Natural killer cell (primary cell): ENCODE measurements at regions not wholly inside any gene's neighbourhood (a gene's known extent, or its start where the extent isn't known, plus 50 kb on each side); places are given as distances from the start of the nearest gene placed in this dataset.

Experiments used
- ATAC-seq, 3 donors: fragments of 150-1000 bp in 2 of 3; fragments of 200-7000 bp in 1 of 3; cut with Tn5 transposase; 1 replicate in 1 of 3; 2 replicates in 2 of 3; pipeline ENCODE4 v1.10.0; 2021; ENCODE audit warnings: mild to moderate bottlenecking in 2 of 3, moderate library complexity in 2 of 3
- DNase-seq, 2 donors: peaks; one replicate each; pipeline versions ENCODE4 v3.0.0 to v3.0.0-alpha.2; 2013 to 2021; ENCODE audit warnings: mixed read lengths in 1 of 2
- H3K27ac ChIP-seq: one replicate; pipeline ENCODE4 v1.5.1; 2013; ENCODE audit warnings: mild to moderate bottlenecking, low read length
- H3K27me3 ChIP-seq: one replicate; pipeline ENCODE4 v1.6.1; 2013; ENCODE audit warnings: low read length; ENCODE audit not compliant: control insufficient read depth, insufficient read depth
- H3K36me3 ChIP-seq: one replicate; pipeline ENCODE4 v1.6.1; 2013; ENCODE audit warnings: low read length; ENCODE audit not compliant: control insufficient read depth, insufficient read depth
- H3K4me1 ChIP-seq: one replicate; pipeline ENCODE4 v1.6.1; 2013; ENCODE audit warnings: low read length; ENCODE audit not compliant: control insufficient read depth, insufficient read depth
- H3K4me3 ChIP-seq: one replicate; pipeline ENCODE4 v1.5.1; 2013; ENCODE audit warnings: low read length
- H3K9me3 ChIP-seq: one replicate; pipeline ENCODE4 v1.6.1; 2013; ENCODE audit warnings: low read length; ENCODE audit not compliant: control insufficient read depth, insufficient read depth
- H3K27ac Mint-ChIP-seq, 2 donors: one replicate each; pipeline ENCODE4 v1.8.0; 2022; ENCODE audit warnings: mild to moderate bottlenecking in 2 of 2, mixed read lengths in 2 of 2, moderate library complexity in 1 of 2
- H3K27me3 Mint-ChIP-seq, 2 donors: one replicate each; pipeline ENCODE4 v1.8.0; 2022; ENCODE audit warnings: low read depth in 2 of 2, mixed read lengths in 2 of 2
- H3K36me3 Mint-ChIP-seq: one replicate; pipeline ENCODE4 v1.8.0; 2022; ENCODE audit warnings: mixed read lengths
- H3K4me1 Mint-ChIP-seq, 2 donors: one replicate each; pipeline ENCODE4 v1.8.0; 2022; ENCODE audit warnings: mixed read lengths in 2 of 2
- H3K4me3 Mint-ChIP-seq: one replicate; pipeline ENCODE4 v1.8.0; 2022; ENCODE audit warnings: mild to moderate bottlenecking, moderate library complexity, mixed read lengths
- H3K9me3 Mint-ChIP-seq, 2 donors: one replicate each; pipeline ENCODE4 v1.8.0; 2022; ENCODE audit warnings: mixed read lengths in 2 of 2
- WGBS: methylation state at CpG from one replicate; pipeline ENCODE4 v1.1.7; 2013; ENCODE audit warnings: missing lambda C conversion rate; ENCODE audit not compliant: insufficient coverage; 5-methylcytosine and 5-hydroxymethylcytosine counted together
- intact Hi-C: fragments of 100-400 bp; cut with micrococcal nuclease; formaldehyde crosslinking; loops from one replicate; pipeline ENCODE4 v1.14.2; 2022
- TF ChIP-seq, protein P1 (sequence below): fragments of 200-600 bp; IDR thresholded peaks from one replicate; pipeline ENCODE4 v1.8.0; 2022; ENCODE audit warnings: antibody characterized with exemption

DNA sequence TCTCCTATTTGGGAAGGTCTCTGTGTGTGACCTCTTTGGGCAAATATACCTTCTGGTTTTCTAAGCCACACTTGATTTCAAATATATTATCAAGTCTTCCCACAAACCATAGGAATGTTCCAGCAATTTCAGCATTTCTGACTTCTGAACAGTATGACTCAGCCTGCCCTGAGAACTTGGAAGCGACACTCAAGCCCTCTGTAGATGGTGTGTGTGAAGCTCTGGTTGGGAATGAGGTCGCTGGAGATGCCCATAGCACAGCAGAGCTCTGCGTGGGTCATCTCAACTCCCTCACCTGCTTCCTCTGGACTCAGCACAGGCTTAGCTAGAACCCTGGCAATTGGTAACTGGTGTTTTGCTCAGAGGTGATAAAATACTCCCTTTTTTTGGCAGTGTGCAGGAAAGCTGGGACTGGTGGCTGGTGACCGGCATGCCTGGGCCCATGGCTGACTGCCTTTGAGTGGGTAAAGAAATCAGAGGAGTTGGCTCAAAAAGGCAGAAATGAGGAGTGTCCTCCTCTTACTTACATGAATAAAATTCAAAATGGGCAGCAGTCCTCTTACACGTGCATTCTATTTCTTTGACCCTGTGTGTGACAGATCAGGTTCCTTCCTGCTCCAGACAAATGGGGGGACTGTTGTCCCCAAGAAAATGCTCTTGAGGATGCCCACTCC is 87.5 kb upstream of the NRP1 start:
- no peak overlapping the region for H3K4me3 ChIP-seq
- TF ChIP-seq, protein P1, sequence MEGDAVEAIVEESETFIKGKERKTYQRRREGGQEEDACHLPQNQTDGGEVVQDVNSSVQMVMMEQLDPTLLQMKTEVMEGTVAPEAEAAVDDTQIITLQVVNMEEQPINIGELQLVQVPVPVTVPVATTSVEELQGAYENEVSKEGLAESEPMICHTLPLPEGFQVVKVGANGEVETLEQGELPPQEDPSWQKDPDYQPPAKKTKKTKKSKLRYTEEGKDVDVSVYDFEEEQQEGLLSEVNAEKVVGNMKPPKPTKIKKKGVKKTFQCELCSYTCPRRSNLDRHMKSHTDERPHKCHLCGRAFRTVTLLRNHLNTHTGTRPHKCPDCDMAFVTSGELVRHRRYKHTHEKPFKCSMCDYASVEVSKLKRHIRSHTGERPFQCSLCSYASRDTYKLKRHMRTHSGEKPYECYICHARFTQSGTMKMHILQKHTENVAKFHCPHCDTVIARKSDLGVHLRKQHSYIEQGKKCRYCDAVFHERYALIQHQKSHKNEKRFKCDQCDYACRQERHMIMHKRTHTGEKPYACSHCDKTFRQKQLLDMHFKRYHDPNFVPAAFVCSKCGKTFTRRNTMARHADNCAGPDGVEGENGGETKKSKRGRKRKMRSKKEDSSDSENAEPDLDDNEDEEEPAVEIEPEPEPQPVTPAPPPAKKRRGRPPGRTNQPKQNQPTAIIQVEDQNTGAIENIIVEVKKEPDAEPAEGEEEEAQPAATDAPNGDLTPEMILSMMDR = no peak
- Mint-ChIP-seq H3K36me3 (no peaks in the 10 kb centered on the region), H3K4me3 (no peak overlapping the region), H3K4me1 (no peaks in the 10 kb centered on the region), H3K27ac (no peak overlapping the region), H3K9me3 (no peaks in the 10 kb centered on the region), H3K27me3 (peaks cover 11 to 14% of the 10 kb centered on the region in 2 donors)
- no peaks in the 10 kb centered on the region for H3K36me3 ChIP-seq
- no peaks in the 10 kb centered on the region for H3K27me3 ChIP-seq
- no peaks in the 10 kb centered on the region for H3K4me1 ChIP-seq
- ATAC-seq = no peak
- H3K27ac ChIP-seq = no peak overlapping the region
- DNase-seq = no peak
- intact Hi-C loops = no loop called here
- 88% methylated on average over 5 of the region's 5 CpGs for WGBS
- H3K9me3 ChIP-seq = no peaks in the 10 kb centered on the region

DNA sequence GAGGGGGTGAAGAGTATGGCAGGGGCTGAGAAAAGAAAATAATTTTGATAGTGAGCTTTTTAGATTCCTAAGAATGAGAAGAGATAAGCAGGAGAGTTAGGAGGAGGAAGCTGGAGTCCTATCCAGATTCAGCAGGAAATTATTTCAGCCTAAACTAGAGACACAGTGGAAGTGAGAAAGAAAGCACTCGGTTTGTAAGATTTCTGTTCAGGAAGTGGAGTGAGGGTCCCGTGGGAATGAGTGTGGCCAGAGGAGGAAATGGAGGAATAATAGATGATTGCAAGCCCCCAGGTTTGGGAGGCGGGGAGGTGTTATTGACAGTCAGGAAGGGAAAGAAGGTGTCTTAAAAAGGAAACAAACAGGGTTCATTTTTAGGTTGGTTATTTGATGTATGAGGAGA is 84.8 kb upstream of the NRP1 start:
- 7% methylated on average over 3 of the region's 3 CpGs for WGBS
- intact Hi-C loops = no loop called here
- H3K27me3 Mint-ChIP-seq = peaks cover 14 to 18% of the 10 kb centered on the region in 2 donors

DNA sequence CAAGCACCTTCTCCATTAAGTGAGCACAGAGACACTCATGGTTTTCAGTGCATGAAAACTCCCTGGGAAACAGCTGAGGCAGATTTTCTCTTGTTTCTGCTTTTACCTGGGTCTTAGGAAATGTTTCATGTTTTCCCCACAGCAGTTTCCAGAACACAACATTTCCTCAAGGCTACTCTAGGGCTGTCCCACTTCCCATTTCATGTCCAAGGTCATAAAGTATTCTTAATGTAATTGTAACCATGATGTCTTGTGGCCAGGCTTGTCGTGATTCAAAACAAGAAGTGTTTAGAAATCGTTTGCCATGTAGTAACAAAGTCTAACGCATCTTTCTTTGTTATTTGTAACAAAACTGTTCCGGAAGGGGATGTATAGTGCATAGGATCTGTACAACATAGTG is 83.8 kb upstream of the NRP1 start:
- no peak for DNase-seq
- TF ChIP-seq, protein P1 = no peak
- H3K9me3 Mint-ChIP-seq = no peaks in the 10 kb centered on the region
- 63% methylated on average over 4 of the region's 4 CpGs for WGBS
- no peak overlapping the region for H3K4me3 Mint-ChIP-seq
- H3K27ac Mint-ChIP-seq = no peak overlapping the region
- intact Hi-C loops = no loop called here
- Histone ChIP-seq H3K27me3 (no peaks in the 10 kb centered on the region), H3K4me3 (no peak overlapping the region), H3K27ac (no peak overlapping the region), H3K4me1 (no peaks in the 10 kb centered on the region), H3K9me3 (no peaks in the 10 kb centered on the region), H3K36me3 (no peaks in the 10 kb centered on the region)
- ATAC-seq = no peak
- peaks cover 17 to 18% of the 10 kb centered on the region in 2 donors for H3K27me3 Mint-ChIP-seq
- H3K4me1 Mint-ChIP-seq = no peaks in the 10 kb centered on the region
- H3K36me3 Mint-ChIP-seq = no peaks in the 10 kb centered on the region

More for the DNA sequence above, 84.8 kb upstream of the NRP1 start:
- no peaks in the 10 kb centered on the region for H3K4me1 Mint-ChIP-seq
- DNase-seq = no peak
- H3K27ac Mint-ChIP-seq = no peak overlapping the region
- H3K4me1 ChIP-seq = no peaks in the 10 kb centered on the region
- H3K9me3 Mint-ChIP-seq = no peaks in the 10 kb centered on the region
- H3K9me3 ChIP-seq = no peaks in the 10 kb centered on the region
- TF ChIP-seq, protein P1 = no peak
- no peak overlapping the region for H3K4me3 ChIP-seq
- H3K36me3 Mint-ChIP-seq = no peaks in the 10 kb centered on the region
- H3K4me3 Mint-ChIP-seq = no peak overlapping the region
- no peak overlapping the region for H3K27ac ChIP-seq
- ATAC-seq = no peak
- H3K36me3 ChIP-seq = no peaks in the 10 kb centered on the region
- H3K27me3 ChIP-seq = no peaks in the 10 kb centered on the region

DNA sequence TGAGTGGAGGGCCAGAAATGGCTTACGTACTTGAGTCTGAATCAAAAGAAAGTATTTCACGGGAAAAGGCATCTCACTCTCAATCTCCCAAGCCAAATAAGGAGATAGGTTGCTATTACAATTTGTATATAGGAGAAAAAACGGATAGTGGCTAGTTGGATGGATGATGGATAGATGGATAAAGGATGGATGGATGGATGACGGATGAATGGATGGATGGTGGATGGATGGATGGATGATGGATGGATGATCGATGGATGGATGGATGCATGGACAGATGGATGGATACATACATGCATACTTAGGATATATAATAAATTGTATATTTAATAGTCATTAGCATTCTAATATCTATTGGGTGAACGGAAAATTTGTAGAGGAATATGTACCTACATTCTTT is 82.2 kb upstream of the NRP1 start:
- Mint-ChIP-seq H3K9me3 (no peaks in the 10 kb centered on the region), H3K4me3 (no peak overlapping the region), H3K27ac (no peak overlapping the region), H3K4me1 (no peaks in the 10 kb centered on the region), H3K36me3 (no peaks in the 10 kb centered on the region), H3K27me3 (peaks cover 22 to 28% of the 10 kb centered on the region in 2 donors)
- DNase-seq (no peak), ATAC-seq (no peak)
- intact Hi-C loops = no loop called here
- Histone ChIP-seq H3K9me3 (no peaks in the 10 kb centered on the region), H3K27me3 (no peaks in the 10 kb centered on the region), H3K4me1 (no peaks in the 10 kb centered on the region), H3K27ac (no peak overlapping the region), H3K36me3 (no peaks in the 10 kb centered on the region), H3K4me3 (no peak overlapping the region)
- TF ChIP-seq, protein P1 = no peak
- 93% methylated on average over 5 of the region's 6 CpGs for WGBS
